K562 (cell line): ENCODE measurements at regions not wholly inside any gene's neighbourhood (a gene's known extent, or its start where the extent isn't known, plus 50 kb on each side); places are given as distances from the start of the nearest gene placed in this dataset.

Experiments
- ATAC-seq: fragments of 200-7000 bp; cut with Tn5 transposase; 3 replicates; pipeline ENCODE4 v1.9.1; 2020; ENCODE audit warnings: moderate library complexity
- BruUV-seq: library from RNA; stranded (reverse); fragments of 400-500 nt; replicated peaks from 2 replicates; lab custom pipeline; 2021; lab: Mats Ljungman, UMichigan
- CTCF ChIA-PET: fragments of 300-600 bp; formaldehyde crosslinking; extraction: SDS; loops from one replicate; lab custom pipeline; 2021; ENCODE audit warnings: low intra/inter-chr PET ratio; lab: Yijun Ruan, JAX
- POLR2A ChIA-PET: fragments of 300-600, 350-650 bp; sonication (Branson Sonifier 250); formaldehyde crosslinking; extraction: SDS; loops from one replicate; lab custom pipeline; 2021; ENCODE audit warnings: antibody characterized with exemption, inconsistent platforms; lab: Yijun Ruan, JAX
- DNase-seq, 4 experiments: peaks; one replicate each; pipeline versions ENCODE4 v3.0.0 to v3.0.0-alpha.2; 2011 to 2018; ENCODE audit warnings: low spot score in 3 of 4, mixed read lengths in 3 of 4; ENCODE audit errors: extremely low read depth in 1 of 4
- FAIRE-seq: peaks from 2 replicates; lab custom pipeline; 2011; peaks lifted over from hg19 to GRCh38; lab: Jason Lieb, UNC
- H2AFZ ChIP-seq: 2 replicates; pipeline ENCODE4 v1.6.0; 2011; ENCODE audit warnings: low read depth, low read length, control low read depth, inconsistent platforms
- H3K27ac ChIP-seq: fragments of 200-600 bp; 3 replicates; pipeline ENCODE4 v1.8.0; 2011; ENCODE audit warnings: low read depth, mild to moderate bottlenecking, control low read depth, inconsistent platforms, low read length, moderate library complexity, mixed read lengths; ENCODE audit errors: extremely low read depth
- H3K27me3 ChIP-seq, 2 experiments: fragments of 300-600 bp in 1 of 2; 2 replicates in 1 of 2; 3 replicates in 1 of 2; pipeline versions ENCODE4 v1.6.0 to v1.8.0; 2011; ENCODE audit warnings: inconsistent platforms in 2 of 2, low read length in 2 of 2, mild to moderate bottlenecking in 1 of 2, mixed read lengths in 1 of 2, moderate library complexity in 1 of 2; ENCODE audit not compliant: control insufficient read depth in 2 of 2, insufficient read depth in 2 of 2
- H3K36me3 ChIP-seq: fragments of 300-600 bp; 3 replicates; pipeline ENCODE4 v1.8.0; 2011; ENCODE audit warnings: mild to moderate bottlenecking, low read length, inconsistent platforms; ENCODE audit not compliant: control insufficient read depth, insufficient read depth
- H3K4me1 ChIP-seq, 2 experiments: fragments of 200-600 bp in 1 of 2; replicated peaks in 1 of 2; 2 replicates in 1 of 2; 3 replicates in 1 of 2; pipeline versions ENCODE4 v1.5.1 to v1.8.0; 2011; ENCODE audit warnings: inconsistent platforms in 2 of 2, low read length in 2 of 2, mild to moderate bottlenecking in 1 of 2, mixed read lengths in 1 of 2, moderate library complexity in 1 of 2; ENCODE audit not compliant: control insufficient read depth in 2 of 2, insufficient read depth in 2 of 2
- H3K4me2 ChIP-seq: 2 replicates; pipeline ENCODE4 v1.6.1; 2011; ENCODE audit warnings: low read length, control low read depth, inconsistent platforms, mixed read lengths; ENCODE audit not compliant: insufficient read depth
- H3K4me3 ChIP-seq: fragments of 200-600 bp; sonication (generic), shearing (Covaris generic); 2 replicates; pipeline ENCODE4 v1.5.1; 2016; ENCODE audit warnings: control low read depth, inconsistent platforms
- H3K79me2 ChIP-seq: fragments of 200-600 bp; 3 replicates; pipeline ENCODE4 v1.8.0; 2011; ENCODE audit warnings: low read length, inconsistent platforms; ENCODE audit not compliant: control insufficient read depth, insufficient read depth
- H3K9ac ChIP-seq, 2 experiments: 2 replicates each; pipeline versions ENCODE4 v1.6.0 to v1.6.1; 2011; ENCODE audit warnings: low read depth in 2 of 2, low read length in 2 of 2, control low read depth in 1 of 2, inconsistent platforms in 1 of 2, mild to moderate bottlenecking in 1 of 2, mixed read lengths in 1 of 2; ENCODE audit not compliant: insufficient read depth in 1 of 2
- H3K9me1 ChIP-seq: one replicate; pipeline ENCODE4 v1.6.0; 2011; ENCODE audit warnings: inconsistent platforms, mild to moderate bottlenecking, low read length, moderate library complexity; ENCODE audit not compliant: control insufficient read depth, insufficient read depth
- H3K9me3 ChIP-seq: replicated peaks from 2 replicates; pipeline ENCODE4 v1.5.1; 2011; ENCODE audit warnings: low read depth, low read length, inconsistent platforms; ENCODE audit not compliant: control insufficient read depth, insufficient read depth
- H4K20me1 ChIP-seq: replicated peaks from 2 replicates; pipeline ENCODE4 v1.6.1; 2011; ENCODE audit warnings: low read length, inconsistent platforms, mixed read lengths; ENCODE audit not compliant: control insufficient read depth, insufficient read depth
- ARID2 ChIP-seq: fragments of 450-650 bp; IDR thresholded peaks from 2 replicates; pipeline ENCODE4 v1.6.1; 2017; ENCODE audit warnings: antibody characterized with exemption, mild to moderate bottlenecking
- CHCHD3 ChIP-seq: fragments of 250-450 bp; sonication (Bioruptor Pico); IDR thresholded peaks from 2 replicates; pipeline ENCODE4 v2.1.2; 2022; ENCODE audit warnings: mild to moderate bottlenecking
- ESRRB ChIP-seq: fragments of 250-450 bp; sonication (Bioruptor Pico); IDR thresholded peaks from 2 replicates; pipeline ENCODE4 v1.5.0; 2020; ENCODE audit warnings: mild to moderate bottlenecking, moderate library complexity, borderline replicate concordance
- FOXP1 ChIP-seq: sonication (generic); formaldehyde crosslinking; IDR thresholded peaks from 2 replicates; pipeline ENCODE4 v1.8.0; 2022; ENCODE audit warnings: mild to moderate bottlenecking, missing genetic modification reagents
- JUND ChIP-seq, 2 experiments: IDR thresholded peaks; 2 replicates in 1 of 2; 3 replicates in 1 of 2; pipeline ENCODE4 v1.6.1; 2011; ENCODE audit warnings: borderline replicate concordance in 2 of 2, low read depth in 2 of 2, low read length in 2 of 2, improper control_type of control experiment in 1 of 2, missing biosample characterization in 1 of 2, missing genetic modification characterization in 1 of 2, missing genetic modification reagents in 1 of 2
- LARP7 ChIP-seq: fragments of 450-650 bp; IDR thresholded peaks from 2 replicates; pipeline ENCODE4 v1.6.1; 2016
- MAZ ChIP-seq, 2 experiments: fragments of 450-650 bp in 1 of 2; sonication (generic) in 1 of 2; formaldehyde crosslinking; IDR thresholded peaks in 1 of 2; conservative IDR thresholded peaks in 1 of 2; 2 replicates each; pipeline versions ENCODE4 v1.4.0 to v1.5.0; 2020; ENCODE audit warnings: mild to moderate bottlenecking in 1 of 2, missing genetic modification reagents in 1 of 2
- MTA3 ChIP-seq: fragments of 450-650 bp; formaldehyde crosslinking; IDR thresholded peaks from 2 replicates; pipeline ENCODE4 v1.6.1; 2017; ENCODE audit warnings: mild to moderate bottlenecking, borderline replicate concordance
- MYNN ChIP-seq, 2 experiments: sonication (generic); formaldehyde crosslinking in 1 of 2; IDR thresholded peaks; 2 replicates each; pipeline versions ENCODE4 v1.5.0 to v1.6.1; 2016 to 2020; ENCODE audit warnings: antibody characterized with exemption in 1 of 2, missing genetic modification reagents in 1 of 2
- PYGO2 ChIP-seq: fragments of 450-650 bp; IDR thresholded peaks from 2 replicates; pipeline ENCODE4 v1.6.1; 2016; ENCODE audit warnings: mild to moderate bottlenecking, missing genetic modification characterization, moderate library complexity, missing compliant biosample characterization
- RBM15 ChIP-seq: fragments of 200-400 bp; formaldehyde crosslinking; IDR thresholded peaks from 2 replicates; pipeline ENCODE4 v1.6.1; 2018; ENCODE audit warnings: mild to moderate bottlenecking, low read length, moderate library complexity; ENCODE audit not compliant: insufficient read depth
- RFX7 ChIP-seq: fragments of 250-450 bp; sonication (Bioruptor Pico); IDR thresholded peaks from 2 replicates; pipeline ENCODE4 v1.5.1; 2021; ENCODE audit warnings: mild to moderate bottlenecking
- SMC3 ChIP-seq: conservative IDR thresholded peaks from 2 replicates; pipeline ENCODE4 v1.6.1; 2011; ENCODE audit warnings: low read depth, low read length, improper control_type of control experiment; ENCODE audit not compliant: insufficient read depth
- TAF9B ChIP-seq: fragments of 450-650 bp; IDR thresholded peaks from 2 replicates; pipeline ENCODE4 v1.6.1; 2018; ENCODE audit warnings: mild to moderate bottlenecking; ENCODE audit not compliant: partially characterized antibody
- ZNF143 ChIP-seq: sonication (generic); formaldehyde crosslinking; IDR thresholded peaks from 2 replicates; pipeline ENCODE4 v1.9.0; 2022; ENCODE audit warnings: mild to moderate bottlenecking, missing genetic modification reagents
- ZNF239 ChIP-seq: fragments of 250-450 bp; sonication (Bioruptor Pico); IDR thresholded peaks from 2 replicates; pipeline ENCODE4 v1.4.0; 2020; ENCODE audit warnings: mild to moderate bottlenecking
- ZNF583 ChIP-seq: fragments of 250-450 bp; sonication (Bioruptor Pico); IDR thresholded peaks from 2 replicates; pipeline ENCODE4 v1.4.0; 2020
- ZNF785 ChIP-seq: fragments of 250-450 bp; sonication (Bioruptor Pico); IDR thresholded peaks from 2 replicates; pipeline ENCODE4 v1.4.0; 2020; ENCODE audit warnings: mild to moderate bottlenecking
- ZSCAN32 ChIP-seq: fragments of 450-650 bp; formaldehyde crosslinking; IDR thresholded peaks from 2 replicates; pipeline ENCODE4 v1.4.0; 2020; ENCODE audit warnings: mild to moderate bottlenecking, moderate library complexity
- WGBS: fragments of 100-300 bp; shearing (Covaris generic); methylation state at CpG from one replicate; pipeline ENCODE4 v1.1.6; 2016; ENCODE audit warnings: low coverage, mixed read lengths; ENCODE audit not compliant: insufficient coverage; ENCODE audit errors: missing lambda C conversion rate; 5-methylcytosine and 5-hydroxymethylcytosine counted together
- in situ Hi-C: fragments of 300-500 bp; cut with MboI; formaldehyde crosslinking; loops from 4 replicates; pipeline ENCODE4 v1.15.0; 2018; ENCODE audit warnings: inconsistent platforms, mixed read lengths
- intact Hi-C: fragments of 100-400 bp; cut with micrococcal nuclease; formaldehyde crosslinking; loops from 2 replicates; pipeline ENCODE4 v1.14.2; 2022
- TF ChIP-seq, protein P1 (sequence below): fragments of 250-450 bp; sonication (Bioruptor Pico); IDR thresholded peaks from 2 replicates; pipeline ENCODE4 v1.8.0; 2021; ENCODE audit warnings: borderline replicate concordance, mild to moderate bottlenecking, moderate library complexity; ENCODE audit not compliant: poor library complexity, severe bottlenecking

DNA sequence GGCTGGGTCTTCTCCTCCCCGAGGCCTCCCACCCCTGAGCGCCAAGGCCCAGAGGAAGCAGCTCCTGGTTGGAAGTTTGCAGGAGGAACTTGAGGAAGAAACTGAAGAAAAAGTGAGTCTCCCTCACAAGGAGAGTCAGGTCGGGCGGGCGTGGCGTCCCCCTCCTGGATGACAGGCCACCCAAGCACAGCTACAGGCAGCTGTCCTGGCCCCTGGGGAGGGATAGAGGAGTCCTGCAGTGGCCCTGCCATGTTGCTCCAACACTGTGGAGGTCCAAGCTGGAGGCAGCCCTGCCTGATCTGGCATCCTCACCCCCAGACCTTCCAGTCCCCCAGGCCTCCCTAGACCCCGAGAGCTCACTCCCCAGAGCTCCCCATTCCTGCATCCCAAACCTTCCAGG, 1150.1 kb downstream of the BRD1 start:
- Histone ChIP-seq H3K27me3 (no peaks in the 10 kb centered on the region; a peak in 1 of 5 replicates), H2AFZ (no peak overlapping the region), H3K4me1 (no peaks in the 10 kb centered on the region), H3K36me3 (no peaks in the 10 kb centered on the region), H3K79me2 (no peaks in the 10 kb centered on the region), H3K9ac (no peak overlapping the region), H3K9me3 (no peaks in the 10 kb centered on the region), H4K20me1 (no peaks in the 10 kb centered on the region), H3K4me2 (no peak overlapping the region), H3K4me3 (no peak overlapping the region), H3K27ac (no peak overlapping the region), H3K9me1 (no peaks in the 10 kb centered on the region)
- in situ Hi-C loops (no loop called here), intact Hi-C loops (no loop called here)
- no peak for TF ChIP-seq RBM15
- no peak for TF ChIP-seq ESRRB (CRISPR knock-in tag)
- TF ChIP-seq FOXP1 = no peak
- no peak for TF ChIP-seq TAF9B
- TF ChIP-seq ZNF785 (CRISPR knock-in tag) = no peak
- no peak for TF ChIP-seq ZSCAN32
- no peak for TF ChIP-seq MTA3
- no peak for TF ChIP-seq PYGO2 (tag)
- TF ChIP-seq MAZ (CRISPR knock-in tag; conservative IDR thresholded peaks at IDR 0.05 in 1 of 2, IDR thresholded peaks at IDR 0.05 in 1 of 2) = no peak
- TF ChIP-seq LARP7 = no peak
- TF ChIP-seq JUND (IDR thresholded peaks at IDR 0.05; ENCODE audit: borderline replicate concordance, low read depth, low read length) = no peak
- no peak for TF ChIP-seq JUND (tag; IDR thresholded peaks at IDR 0.05; ENCODE audit: borderline replicate concordance, low read depth, low read length)
- TF ChIP-seq RFX7 = no peak
- TF ChIP-seq MYNN (IDR thresholded peaks at IDR 0.05) = no peak
- TF ChIP-seq MYNN (CRISPR knock-in tag; IDR thresholded peaks at IDR 0.05) = no peak
- TF ChIP-seq, protein P1, sequence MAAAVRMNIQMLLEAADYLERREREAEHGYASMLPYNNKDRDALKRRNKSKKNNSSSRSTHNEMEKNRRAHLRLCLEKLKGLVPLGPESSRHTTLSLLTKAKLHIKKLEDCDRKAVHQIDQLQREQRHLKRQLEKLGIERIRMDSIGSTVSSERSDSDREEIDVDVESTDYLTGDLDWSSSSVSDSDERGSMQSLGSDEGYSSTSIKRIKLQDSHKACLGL = no peak
- TF ChIP-seq ZNF583 (CRISPR knock-in tag) = no peak
- TF ChIP-seq ARID2 = no peak
- no peak for TF ChIP-seq SMC3
- no peak for TF ChIP-seq ZNF143 (CRISPR knock-in tag)
- no peak for TF ChIP-seq ZNF239 (CRISPR knock-in tag)
- TF ChIP-seq CHCHD3 (CRISPR knock-in tag) = no peak
- DNase-seq = no peak
- 0% methylated on average over 4 of the region's 7 CpGs for WGBS
- no peak for FAIRE-seq
- ChIA-PET CTCF (no interaction called here), POLR2A (interaction anchor here (0.6 kb wide), 1 partner anchor 21 kb away, joined by 3 read pairs; no protein-coding TSS in a partner anchor)
- BruUV-seq = no TSS peak
- ATAC-seq = no peak
